ENCODE measurements at regions not wholly inside any gene's neighbourhood (a gene's known extent, or its start where the extent isn't known, plus 50 kb on each side); places are given as distances from the start of the nearest gene placed in this dataset.

DNA sequence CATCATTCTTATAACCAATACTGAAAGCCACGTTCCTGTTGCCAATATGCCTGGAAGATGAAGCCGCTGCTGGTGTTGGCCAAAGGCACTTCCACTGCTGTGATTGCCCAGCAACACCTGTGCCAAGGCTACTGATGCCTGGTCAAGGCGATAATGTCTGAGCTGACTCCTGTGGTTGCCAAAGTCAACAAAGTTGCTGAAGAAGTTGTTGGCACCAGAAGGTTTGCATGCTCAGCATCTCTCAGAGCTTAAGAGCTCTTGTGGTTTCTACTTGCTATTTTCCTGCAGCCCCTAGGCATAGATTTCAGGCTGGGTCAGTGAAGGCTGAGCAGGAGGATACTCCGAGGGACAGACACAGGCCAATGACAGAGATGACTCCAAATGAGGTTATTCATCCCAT is 63.4 kb upstream of the RAB3GAP2 start:
- no peak overlapping the region for H3K4me3 ChIP-seq (ENCODE audit: low read depth, low read length)
- TF ChIP-seq, protein P1, sequence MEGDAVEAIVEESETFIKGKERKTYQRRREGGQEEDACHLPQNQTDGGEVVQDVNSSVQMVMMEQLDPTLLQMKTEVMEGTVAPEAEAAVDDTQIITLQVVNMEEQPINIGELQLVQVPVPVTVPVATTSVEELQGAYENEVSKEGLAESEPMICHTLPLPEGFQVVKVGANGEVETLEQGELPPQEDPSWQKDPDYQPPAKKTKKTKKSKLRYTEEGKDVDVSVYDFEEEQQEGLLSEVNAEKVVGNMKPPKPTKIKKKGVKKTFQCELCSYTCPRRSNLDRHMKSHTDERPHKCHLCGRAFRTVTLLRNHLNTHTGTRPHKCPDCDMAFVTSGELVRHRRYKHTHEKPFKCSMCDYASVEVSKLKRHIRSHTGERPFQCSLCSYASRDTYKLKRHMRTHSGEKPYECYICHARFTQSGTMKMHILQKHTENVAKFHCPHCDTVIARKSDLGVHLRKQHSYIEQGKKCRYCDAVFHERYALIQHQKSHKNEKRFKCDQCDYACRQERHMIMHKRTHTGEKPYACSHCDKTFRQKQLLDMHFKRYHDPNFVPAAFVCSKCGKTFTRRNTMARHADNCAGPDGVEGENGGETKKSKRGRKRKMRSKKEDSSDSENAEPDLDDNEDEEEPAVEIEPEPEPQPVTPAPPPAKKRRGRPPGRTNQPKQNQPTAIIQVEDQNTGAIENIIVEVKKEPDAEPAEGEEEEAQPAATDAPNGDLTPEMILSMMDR (IDR thresholded peaks at IDR 0.05; ENCODE audit: low read depth, low read length, missing control alignments): no peak
- no peak for DNase-seq (ENCODE audit: low read depth)

DNA sequence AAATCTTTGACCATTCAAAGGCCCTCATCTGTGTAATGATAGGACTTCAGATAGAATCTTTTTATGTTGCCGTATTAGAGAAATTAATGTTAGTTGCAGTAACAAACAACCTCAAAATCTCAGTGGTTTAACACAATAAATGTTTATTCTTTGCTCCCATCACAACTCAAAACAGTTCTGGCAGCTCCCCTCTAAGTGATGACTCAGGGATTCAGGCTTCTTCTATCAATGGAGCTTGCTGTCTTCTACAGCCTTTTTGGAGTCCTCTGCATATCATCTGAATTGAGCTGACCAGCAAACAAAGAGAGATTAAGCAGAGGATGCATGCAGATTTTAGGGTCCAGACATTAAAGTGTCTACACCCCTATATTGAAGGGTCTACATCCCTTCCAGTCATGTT is 59.1 kb upstream of the RAB3GAP2 start:
- H3K4me3 ChIP-seq (ENCODE audit: low read depth, low read length): no peak overlapping the region
- TF ChIP-seq, protein P1 (IDR thresholded peaks at IDR 0.05; ENCODE audit: low read depth, low read length, missing control alignments): no peak
- DNase-seq (ENCODE audit: low read depth): no peak

DNA sequence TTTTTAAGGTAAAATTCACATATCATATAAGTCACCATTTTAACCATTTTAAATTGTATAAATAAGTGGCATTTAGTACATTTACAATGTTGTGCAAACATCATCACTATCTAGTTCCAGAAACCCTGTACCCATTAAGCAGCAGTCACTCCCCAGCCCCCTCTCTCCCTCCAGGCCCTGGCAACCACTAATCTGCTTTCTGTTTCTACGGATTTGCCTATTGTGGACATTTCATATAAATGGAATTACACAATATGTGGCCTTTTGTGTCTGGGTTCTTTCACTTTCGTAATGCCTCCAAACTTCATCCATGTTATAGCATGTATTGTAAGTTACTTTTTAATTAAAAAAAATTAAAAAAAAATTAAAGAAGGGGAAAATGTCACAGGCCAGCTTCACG is 58.0 kb upstream of the RAB3GAP2 start:
- no peak overlapping the region for H3K4me3 ChIP-seq (ENCODE audit: low read depth, low read length)
- TF ChIP-seq, protein P1 (IDR thresholded peaks at IDR 0.05; ENCODE audit: low read depth, low read length, missing control alignments): no peak
- DNase-seq (ENCODE audit: low read depth): no peak

DNA sequence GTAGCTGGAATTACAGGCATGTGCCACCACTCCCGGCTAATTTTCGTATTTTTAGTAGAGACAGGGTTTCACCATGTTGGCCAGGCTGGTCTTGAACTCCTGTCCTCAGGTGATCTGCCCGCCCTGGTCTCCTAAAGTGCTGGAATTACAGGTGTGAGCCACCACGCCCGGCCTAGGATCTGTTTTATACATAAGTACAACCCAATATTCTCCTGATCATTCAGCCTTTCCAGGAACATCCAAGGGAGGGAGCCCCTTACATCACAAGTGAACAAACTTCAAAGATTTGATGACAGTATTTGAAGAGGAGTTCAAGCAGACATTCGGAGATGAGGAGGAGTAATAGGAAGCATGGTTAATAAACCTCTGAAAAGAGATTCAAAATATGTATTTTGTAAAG is 54.9 kb upstream of the RAB3GAP2 start:
- TF ChIP-seq, protein P1 (IDR thresholded peaks at IDR 0.05; ENCODE audit: low read depth, low read length, missing control alignments): no peak

DNA sequence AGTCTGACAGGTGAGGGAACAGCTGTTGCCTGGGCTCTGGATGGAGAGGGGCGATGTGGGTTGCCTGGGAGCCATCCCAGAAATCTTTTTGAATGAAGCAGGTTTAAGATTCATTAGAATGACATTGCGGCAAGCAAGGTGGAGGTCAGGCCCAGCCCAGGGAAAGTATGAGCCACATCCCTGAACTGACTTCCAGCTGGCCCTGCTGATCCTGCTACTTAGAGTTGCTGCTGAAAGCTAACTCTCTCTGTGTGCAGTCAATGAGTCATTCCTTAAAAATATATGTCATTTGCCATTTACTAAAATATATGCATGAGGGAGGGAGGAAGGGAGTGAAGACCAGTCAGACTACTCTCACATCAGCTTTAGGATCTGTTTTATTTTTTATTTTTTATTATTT is 54.3 kb upstream of the RAB3GAP2 start:
- TF ChIP-seq, protein P1 (IDR thresholded peaks at IDR 0.05; ENCODE audit: low read depth, low read length, missing control alignments): no peak
- H3K4me3 ChIP-seq (ENCODE audit: low read depth, low read length): no peak overlapping the region
- no peak for DNase-seq (ENCODE audit: low read depth)

More for the DNA sequence above, 54.9 kb upstream of the RAB3GAP2 start:
- DNase-seq (ENCODE audit: low read depth): no peak
- no peak overlapping the region for H3K4me3 ChIP-seq (ENCODE audit: low read depth, low read length)

DNA sequence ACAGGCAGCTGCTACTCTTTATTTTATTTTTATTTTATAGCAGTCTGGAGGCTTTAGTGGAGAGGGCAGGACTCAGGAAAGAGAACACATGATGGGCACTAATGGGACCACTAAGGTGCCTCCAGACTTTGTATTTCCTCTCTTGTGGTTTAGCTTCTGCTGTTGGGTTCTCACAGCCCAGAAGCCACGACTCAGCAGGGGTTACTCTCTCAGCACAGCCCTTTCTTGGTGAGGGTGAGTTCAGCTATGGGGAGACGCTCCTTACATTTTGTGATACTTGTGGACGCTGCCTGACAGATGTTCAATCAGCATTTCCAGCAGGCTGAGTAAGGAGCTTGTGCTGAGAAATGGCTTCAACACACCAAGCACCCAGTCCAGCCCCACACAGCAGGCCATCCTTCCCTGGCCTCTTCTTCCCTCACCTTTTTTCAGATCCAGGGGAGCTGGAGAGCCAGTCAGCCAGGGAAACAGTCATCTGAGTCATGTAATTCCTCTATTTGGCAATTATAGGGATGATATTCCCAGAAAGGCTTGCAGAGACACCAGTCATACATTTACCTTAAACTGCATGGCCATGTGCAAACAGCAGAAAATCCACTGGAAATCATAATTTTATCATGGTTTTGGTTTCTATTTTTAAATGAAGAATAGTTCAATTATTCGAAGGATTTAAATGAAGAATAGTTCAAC is 53.2 kb upstream of the RAB3GAP2 start:
- no peak overlapping the region for H3K4me3 ChIP-seq (ENCODE audit: low read depth, low read length)
- TF ChIP-seq, protein P1 (IDR thresholded peaks at IDR 0.05; ENCODE audit: low read depth, low read length, missing control alignments): no peak
- no peak for DNase-seq (ENCODE audit: low read depth)

DNA sequence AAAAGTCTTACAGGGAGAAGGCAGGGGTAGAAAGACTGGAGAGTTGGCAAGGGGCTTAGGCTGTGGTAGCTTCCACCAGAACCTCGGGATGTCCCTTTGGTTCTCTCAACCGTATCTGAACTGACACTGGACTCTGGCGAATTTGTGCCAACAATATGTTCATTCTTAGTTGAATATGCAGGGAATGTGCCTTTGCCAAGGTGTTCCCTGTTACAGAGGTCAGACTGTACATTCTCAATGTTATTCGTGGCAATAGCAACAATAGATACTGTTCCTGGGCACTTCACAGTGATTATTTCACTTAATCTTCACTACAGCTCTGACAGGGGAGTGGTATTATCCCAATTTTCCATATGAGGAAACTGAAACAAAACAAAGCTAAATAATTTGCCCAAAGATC is 51.5 kb upstream of the RAB3GAP2 start:
- no peak for DNase-seq (ENCODE audit: low read depth)

More for the DNA sequence above, 51.5 kb upstream of the RAB3GAP2 start:
- no peak overlapping the region for H3K4me3 ChIP-seq (ENCODE audit: low read depth, low read length)
- TF ChIP-seq, protein P1 (IDR thresholded peaks at IDR 0.05; ENCODE audit: low read depth, low read length, missing control alignments): no peak
